H7 (cell line): ENCODE measurements at regions not wholly inside any gene's neighbourhood (a gene's known extent, or its start where the extent isn't known, plus 50 kb on each side); places are given as distances from the start of the nearest gene placed in this dataset.
"Not testable (repeated sequence)": the region's sequence is repeated elsewhere in the genome, so short reads cannot be mapped to it uniquely, and the experiment has no call there.

Experiments used
- DNase-seq: peaks from one replicate; pipeline ENCODE4 v3.0.0; 2012
- H3K27me3 ChIP-seq: 2 replicates; pipeline ENCODE4 v1.6.0; 2011; ENCODE audit warnings: mild to moderate bottlenecking, low read length; ENCODE audit not compliant: control insufficient read depth, insufficient read depth
- H3K36me3 ChIP-seq: replicated peaks from 2 replicates; pipeline ENCODE4 v1.5.1; 2011; ENCODE audit warnings: low read length; ENCODE audit not compliant: control insufficient read depth, insufficient read depth
- H3K4me3 ChIP-seq: 2 replicates; pipeline ENCODE4 v1.5.1; 2011; ENCODE audit warnings: low read depth, mild to moderate bottlenecking, control low read depth, low read length, moderate library complexity; ENCODE audit not compliant: insufficient read depth

DNA sequence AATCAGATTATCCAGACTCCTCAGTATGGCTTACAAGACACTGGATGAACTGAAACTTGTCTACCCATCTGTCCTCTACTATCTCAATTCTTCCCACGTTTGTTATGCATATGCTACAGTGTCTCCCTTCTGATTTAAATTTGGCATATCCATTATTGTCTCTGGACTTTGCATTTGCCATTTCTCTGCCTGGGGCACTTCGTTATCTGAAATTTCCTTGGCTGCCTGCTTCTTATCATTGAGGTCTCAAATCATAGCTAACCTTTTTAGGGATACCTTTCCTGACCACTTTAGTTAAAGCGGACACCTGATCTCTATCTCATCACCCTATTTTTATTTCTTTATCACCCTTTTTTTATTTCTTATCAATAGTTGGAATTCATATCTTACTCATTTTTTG lies 853.4 kb downstream of the KCNJ2 start:
- H3K4me3 ChIP-seq: no peak overlapping the region
- H3K36me3 ChIP-seq: no peaks in the 10 kb centered on the region
- no peak for DNase-seq
- H3K27me3 ChIP-seq: no peaks in the 10 kb centered on the region

DNA sequence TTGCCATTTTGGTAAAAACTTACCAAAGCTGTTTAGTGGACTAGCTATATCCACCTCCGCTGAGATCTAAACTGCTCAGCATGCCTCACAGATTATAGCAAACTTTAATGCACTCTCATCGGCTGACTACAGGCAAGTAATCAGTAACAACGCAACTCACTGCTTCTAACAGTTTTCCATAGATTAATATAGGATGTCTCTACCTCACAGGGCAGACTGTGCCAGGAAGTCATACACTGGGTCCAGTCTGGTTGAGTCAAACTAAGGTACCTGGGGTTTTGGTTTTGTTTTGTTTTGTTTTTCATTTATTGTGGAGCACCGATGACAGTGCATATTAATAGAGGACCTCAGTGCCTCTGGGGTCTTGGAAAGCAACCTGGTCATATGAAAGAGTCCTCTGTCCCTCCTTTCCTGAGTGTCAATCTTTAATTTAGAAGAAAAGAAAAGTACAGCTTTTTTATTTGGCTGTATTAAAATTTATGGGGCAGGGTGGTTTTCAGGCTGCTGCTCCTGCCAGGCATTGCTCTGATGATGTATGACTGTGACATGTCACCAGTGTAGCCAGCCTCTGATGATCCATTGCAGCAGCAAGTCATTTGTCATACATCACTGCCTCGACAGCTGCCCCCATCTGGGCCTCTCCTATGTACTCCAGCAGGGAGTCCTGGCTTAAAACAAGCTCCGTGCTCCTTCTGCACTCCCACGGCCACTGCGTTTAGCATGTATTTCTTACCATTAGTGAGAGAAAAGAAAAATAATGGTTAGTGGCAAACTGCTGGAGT lies 854.1 kb downstream of the KCNJ2 start:
- no peak for DNase-seq
- H3K4me3 ChIP-seq: no peak overlapping the region
- H3K27me3 ChIP-seq: no peaks in the 10 kb centered on the region
- H3K36me3 ChIP-seq: no peaks in the 10 kb centered on the region

DNA sequence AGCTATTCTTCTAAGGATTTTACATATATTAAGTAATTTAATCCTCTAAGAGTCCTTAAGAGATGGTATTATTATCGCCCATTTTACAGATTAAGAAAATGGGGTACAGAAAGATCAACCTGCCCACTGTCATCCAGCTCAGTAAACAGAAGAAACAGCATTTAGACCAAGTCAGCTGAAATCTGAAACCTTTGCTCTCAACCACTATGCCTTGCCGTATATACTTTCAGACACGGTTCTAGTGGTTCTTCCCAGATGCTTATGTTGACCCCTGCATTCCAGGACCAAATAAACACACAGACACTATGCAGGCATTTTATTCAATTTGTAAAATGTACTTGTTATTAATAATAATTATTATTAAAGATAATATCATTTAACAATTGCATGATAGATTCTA lies 854.8 kb downstream of the KCNJ2 start:
- no peak overlapping the region for H3K4me3 ChIP-seq
- no peaks in the 10 kb centered on the region for H3K27me3 ChIP-seq
- DNase-seq: no peak
- no peaks in the 10 kb centered on the region for H3K36me3 ChIP-seq

DNA sequence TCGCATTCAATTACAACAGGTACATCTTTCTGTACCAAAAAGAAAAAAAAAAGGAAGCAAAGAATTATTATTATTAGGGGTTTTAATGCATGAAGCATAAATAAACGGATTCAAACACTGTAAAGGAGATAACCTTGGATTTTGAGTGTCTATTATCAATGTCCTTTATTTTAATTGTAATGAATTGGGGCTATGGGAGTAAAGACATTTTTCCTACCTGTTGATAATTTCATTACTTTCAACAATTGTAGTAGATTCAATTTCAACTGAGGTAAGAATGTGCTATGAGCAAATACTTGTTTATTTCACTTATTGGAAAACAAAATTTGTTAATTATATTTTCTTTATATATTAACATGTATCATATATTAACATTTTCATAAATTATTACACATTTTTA lies 855.6 kb downstream of the KCNJ2 start:
- Histone ChIP-seq H3K36me3 (no peaks in the 10 kb centered on the region), H3K27me3 (peaks cover 4% of the 10 kb centered on the region; the same call in 1 of the 2 replicates), H3K4me3 (no peak overlapping the region)
- no peak for DNase-seq

DNA sequence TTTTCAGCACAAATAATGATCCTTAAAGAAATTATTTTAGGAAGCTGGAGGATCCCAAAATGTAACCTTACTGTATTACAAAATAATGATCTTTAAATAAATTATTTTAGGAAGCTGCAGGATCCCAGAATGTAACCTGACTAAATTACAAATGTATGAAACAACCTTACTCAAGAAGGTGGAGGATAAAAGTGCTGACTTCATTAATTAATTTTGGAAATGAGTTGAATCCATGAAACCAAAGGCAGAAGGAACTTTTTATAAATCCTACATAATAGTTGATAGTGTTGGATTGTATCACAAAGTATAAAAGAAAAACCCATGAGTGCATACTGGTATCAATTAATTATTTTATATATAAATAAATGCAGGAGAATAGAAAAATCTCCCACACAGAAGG lies 859.9 kb downstream of the KCNJ2 start:
- H3K36me3 ChIP-seq: no peaks in the 10 kb centered on the region
- H3K27me3 ChIP-seq: peaks cover 24% of the 10 kb centered on the region

DNA sequence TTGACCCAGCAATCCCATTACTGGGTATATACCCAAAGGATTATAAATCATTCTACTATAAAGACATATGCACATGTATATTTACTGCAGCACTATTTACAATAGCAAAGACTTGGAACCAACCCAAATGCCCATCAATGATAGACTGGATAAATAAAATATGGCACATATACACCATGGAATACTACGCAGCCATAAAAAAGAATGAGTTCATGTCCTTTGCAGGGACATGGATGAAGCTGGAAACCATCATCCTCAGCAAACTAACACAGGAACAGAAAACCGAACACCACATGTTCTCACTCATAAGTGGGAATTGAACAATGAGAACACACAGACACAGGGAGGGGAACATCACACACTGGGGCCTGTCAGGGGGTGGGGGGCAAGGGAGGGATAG lies 862.0 kb downstream of the KCNJ2 start:
- peaks cover 39% of the 10 kb centered on the region for H3K27me3 ChIP-seq

More for the DNA sequence above, 859.9 kb downstream of the KCNJ2 start:
- DNase-seq: no peak
- no peak overlapping the region for H3K4me3 ChIP-seq

DNA sequence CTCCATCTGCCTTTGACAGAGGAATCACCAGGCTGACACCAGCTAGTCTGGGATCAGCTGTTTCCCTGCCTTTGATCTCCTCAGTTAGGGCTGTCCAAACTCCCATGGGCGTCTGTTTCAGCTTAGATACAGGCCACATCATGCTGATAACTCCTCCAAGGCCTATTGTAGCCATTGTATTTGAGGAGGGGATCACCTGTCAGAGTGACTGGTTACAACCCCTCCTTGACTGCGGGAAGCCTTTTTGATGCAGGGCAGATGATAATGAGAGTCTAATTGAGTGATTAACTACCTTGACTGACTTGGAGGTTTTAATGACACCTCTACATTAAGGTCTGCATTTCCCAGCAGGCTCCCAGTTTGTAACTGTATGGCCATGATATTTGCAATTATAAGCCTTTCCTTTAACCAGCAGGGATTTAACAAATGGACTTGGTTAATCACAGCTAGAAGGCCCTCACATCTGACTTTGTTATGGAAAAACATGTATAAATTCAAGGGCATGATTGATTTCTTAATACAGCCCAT lies 863.5 kb downstream of the KCNJ2 start:
- no peak overlapping the region for H3K4me3 ChIP-seq
- peak; percentile 48 for DNase-seq
- no peaks in the 10 kb centered on the region for H3K36me3 ChIP-seq
- peaks cover 44% of the 10 kb centered on the region for H3K27me3 ChIP-seq

More for the DNA sequence above, 862.0 kb downstream of the KCNJ2 start:
- not testable (repeated sequence) for H3K4me3 ChIP-seq, H3K36me3 ChIP-seq, DNase-seq

DNA sequence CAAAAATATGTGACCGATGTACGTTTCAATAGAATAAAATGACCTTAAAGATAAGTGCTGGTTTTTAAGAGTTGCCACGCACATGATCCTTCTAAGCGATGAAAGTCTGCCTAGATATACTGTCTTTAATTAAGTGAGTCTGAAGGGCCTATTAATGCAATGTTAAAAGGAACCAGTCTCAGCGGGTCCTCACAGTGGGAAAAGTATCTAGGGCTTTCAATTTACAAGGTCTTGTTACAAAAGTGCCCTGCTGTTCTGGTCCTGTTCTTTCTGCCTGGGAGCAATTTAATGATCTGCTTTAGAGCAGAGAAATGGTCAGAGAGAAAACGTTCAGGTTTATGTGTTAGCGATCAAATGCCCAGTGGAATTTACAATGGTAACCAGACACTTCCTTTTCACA lies 864.0 kb downstream of the KCNJ2 start:
- Histone ChIP-seq H3K4me3 (no peak overlapping the region), H3K36me3 (no peaks in the 10 kb centered on the region), H3K27me3 (peaks cover 44% of the 10 kb centered on the region)
- no peak for DNase-seq

DNA sequence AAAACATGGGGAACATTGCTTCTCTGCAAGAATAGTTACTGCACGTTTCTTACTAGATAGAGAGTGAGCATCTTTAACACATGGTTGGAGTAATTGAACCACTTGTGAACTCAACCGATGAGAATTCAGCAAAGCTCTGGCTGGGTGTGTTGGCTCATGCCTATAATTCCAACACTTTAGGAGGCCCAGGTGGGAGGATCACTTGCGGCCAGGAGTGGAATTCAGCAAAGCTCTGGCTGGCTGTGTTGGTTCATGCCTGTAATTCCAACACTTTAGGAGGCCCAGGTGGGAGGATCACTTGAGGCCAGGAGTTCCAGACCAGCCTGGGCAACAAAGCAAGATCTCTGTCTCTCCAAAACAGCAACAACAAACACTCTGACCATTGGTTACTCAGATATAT lies 865.9 kb downstream of the KCNJ2 start:
- H3K36me3 ChIP-seq: no peaks in the 10 kb centered on the region
- no peak overlapping the region for H3K4me3 ChIP-seq
- peaks cover 39% of the 10 kb centered on the region for H3K27me3 ChIP-seq
- DNase-seq: no peak

DNA sequence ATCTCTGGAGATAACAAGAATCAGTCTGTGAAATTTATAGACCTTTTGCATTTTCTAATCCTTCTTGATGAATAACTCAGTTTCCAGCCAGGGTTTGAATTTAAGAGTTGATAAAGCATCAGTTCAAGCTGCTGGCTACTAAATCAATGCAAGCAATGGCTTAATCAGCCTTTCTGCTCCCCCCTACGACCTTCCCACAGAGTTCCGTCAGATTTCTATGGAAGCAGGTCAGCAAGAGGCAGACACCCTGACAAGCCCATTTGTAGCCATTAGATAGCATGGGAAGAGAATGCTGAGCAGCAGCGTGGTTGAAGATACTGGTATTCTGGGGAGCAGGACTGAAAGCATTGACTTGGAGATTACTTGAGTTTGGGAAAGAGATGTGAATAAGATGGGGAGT lies 868.1 kb downstream of the KCNJ2 start:
- DNase-seq: no peak
- no peaks in the 10 kb centered on the region for H3K36me3 ChIP-seq
- H3K27me3 ChIP-seq: peaks cover 28% of the 10 kb centered on the region
- H3K4me3 ChIP-seq: no peak overlapping the region

DNA sequence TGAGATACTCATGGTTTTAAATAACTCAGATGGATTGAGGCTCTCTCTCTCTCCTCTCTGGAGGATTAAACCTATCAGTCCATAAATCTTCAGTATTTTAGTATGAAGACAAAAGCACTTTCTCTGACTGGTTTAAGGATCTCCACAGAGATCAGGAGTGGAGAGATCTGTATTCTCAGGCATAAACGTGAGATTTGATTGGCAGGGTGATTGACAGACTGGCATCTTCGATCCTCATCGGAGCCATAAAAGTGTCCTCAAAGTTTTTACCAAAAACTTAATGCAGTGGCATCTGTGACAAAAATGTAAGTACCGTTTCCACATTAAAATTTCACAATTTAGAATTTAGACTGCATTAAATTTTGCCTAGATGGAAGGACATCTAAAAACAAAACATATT lies 870.1 kb downstream of the KCNJ2 start:
- Histone ChIP-seq H3K4me3 (no peak overlapping the region), H3K27me3 (peaks cover 19% of the 10 kb centered on the region), H3K36me3 (no peaks in the 10 kb centered on the region)
- DNase-seq: no peak

DNA sequence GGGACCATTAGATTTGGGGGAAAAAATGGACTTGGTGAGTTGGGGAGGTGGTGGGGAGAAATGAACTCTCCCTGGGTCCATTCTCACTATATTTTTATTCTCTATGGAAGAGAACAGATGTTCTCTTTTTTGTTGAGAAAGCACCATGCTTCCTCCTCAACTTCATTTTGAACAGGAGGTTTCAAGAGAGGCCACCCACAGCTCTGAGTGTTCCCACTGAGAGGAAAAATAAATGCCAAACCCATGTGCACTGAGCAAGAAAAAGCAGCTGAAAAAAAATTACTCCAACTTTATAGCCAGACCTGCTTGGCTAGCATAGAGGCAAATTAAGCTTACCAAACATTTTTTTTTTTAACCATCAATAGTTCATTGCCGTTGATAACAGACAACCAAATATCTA lies 883.6 kb downstream of the KCNJ2 start:
- Histone ChIP-seq H3K36me3 (no peaks in the 10 kb centered on the region), H3K27me3 (no peaks in the 10 kb centered on the region), H3K4me3 (no peak overlapping the region)
- no peak for DNase-seq

DNA sequence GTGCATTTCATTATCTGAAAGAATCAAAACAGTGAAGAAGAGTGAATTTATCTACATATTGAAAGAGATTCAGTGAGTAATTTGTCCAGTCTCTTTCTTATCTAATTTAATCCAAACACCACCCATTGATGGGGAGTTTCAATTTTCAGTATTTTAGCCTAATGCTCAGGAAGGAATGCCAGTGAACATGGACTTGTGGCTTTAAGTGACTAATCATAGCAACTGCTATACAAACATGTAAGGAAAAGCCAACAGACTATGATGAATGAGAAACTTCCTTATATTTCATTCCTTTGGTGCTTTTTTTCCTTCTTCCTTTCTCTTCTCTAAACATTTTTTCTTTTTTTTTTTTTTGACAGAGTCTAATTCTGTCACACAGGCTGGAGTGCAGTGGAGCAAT lies 885.8 kb downstream of the KCNJ2 start:
- DNase-seq: no peak
- Histone ChIP-seq H3K27me3 (no peaks in the 10 kb centered on the region), H3K4me3 (no peak overlapping the region), H3K36me3 (no peaks in the 10 kb centered on the region)

DNA sequence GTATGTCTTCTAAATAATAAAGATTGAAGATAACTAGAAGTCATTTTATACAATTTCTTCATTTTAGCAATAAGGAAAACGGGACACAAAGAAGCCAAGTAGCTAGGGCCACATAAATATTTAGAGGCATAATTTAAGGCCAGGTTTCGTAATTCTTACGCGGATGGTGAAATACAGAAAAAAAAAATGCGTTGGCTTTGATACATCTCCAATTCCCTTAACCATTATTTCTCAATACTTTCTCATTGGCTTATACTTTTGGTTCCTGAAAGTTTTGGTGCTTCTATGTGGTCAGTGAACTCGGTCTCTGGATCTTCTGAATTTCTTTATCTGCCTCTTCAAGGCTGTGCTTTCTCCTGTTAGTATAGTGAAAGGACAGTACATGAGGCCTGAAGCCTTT lies 888.1 kb downstream of the KCNJ2 start:
- DNase-seq: no peak
- no peaks in the 10 kb centered on the region for H3K36me3 ChIP-seq
- H3K27me3 ChIP-seq: no peaks in the 10 kb centered on the region
- no peak overlapping the region for H3K4me3 ChIP-seq

DNA sequence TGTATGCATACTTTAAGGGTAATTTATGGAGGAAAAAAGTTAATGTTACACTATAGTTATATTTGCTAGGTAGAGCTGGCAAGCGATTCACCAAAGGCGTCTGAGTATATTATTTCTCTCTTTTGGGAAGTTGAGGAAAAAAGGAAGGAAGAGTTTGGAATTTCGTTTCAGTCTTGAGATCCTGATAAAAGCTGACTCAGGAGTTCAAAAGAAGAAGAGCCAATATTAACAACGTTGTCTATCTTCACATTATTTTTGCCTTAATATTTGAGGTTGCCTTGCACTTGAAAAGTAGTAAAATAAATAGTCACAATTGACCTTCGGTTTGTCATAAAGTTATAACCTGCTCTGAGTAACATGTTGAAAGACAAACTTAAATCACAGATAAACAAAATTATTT lies 888.6 kb downstream of the KCNJ2 start:
- H3K4me3 ChIP-seq: no peak overlapping the region
- no peaks in the 10 kb centered on the region for H3K36me3 ChIP-seq
- no peak for DNase-seq
- H3K27me3 ChIP-seq: no peaks in the 10 kb centered on the region
